ENCODE measurements at regions not wholly inside any gene's neighbourhood (a gene's known extent, or its start where the extent isn't known, plus 50 kb on each side); places are given as distances from the start of the nearest gene placed in this dataset.

DNA sequence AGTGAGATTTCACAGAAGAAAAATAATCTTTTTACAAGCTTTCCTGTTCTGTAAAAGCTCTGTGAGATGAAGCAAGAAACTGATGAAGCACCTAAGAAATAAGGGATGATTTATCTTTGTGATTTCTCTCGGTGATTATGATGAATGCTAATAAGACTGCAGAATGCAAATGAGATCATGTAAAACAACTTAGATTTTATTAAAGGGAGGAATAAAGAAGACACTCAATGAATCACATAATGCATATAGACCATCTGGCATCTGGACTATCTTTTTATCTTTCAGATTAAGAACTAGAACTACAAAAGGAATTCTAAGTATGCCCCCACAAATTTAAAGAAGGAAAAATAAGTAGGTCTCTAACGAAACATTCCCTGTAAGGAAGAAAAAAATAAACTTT lies 361.5 kb upstream of the OPRM1 start:
- TF ChIP-seq, protein P1, sequence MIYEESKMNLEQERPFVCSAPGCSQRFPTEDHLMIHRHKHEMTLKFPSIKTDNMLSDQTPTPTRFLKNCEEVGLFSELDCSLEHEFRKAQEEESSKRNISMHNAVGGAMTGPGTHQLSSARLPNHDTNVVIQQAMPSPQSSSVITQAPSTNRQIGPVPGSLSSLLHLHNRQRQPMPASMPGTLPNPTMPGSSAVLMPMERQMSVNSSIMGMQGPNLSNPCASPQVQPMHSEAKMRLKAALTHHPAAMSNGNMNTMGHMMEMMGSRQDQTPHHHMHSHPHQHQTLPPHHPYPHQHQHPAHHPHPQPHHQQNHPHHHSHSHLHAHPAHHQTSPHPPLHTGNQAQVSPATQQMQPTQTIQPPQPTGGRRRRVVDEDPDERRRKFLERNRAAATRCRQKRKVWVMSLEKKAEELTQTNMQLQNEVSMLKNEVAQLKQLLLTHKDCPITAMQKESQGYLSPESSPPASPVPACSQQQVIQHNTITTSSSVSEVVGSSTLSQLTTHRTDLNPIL (CRISPR knock-in tag; IDR thresholded peaks at IDR 0.05; ENCODE audit: low read depth): peak; percentile 99
- TF ChIP-seq OSR1 (CRISPR knock-in tag; IDR thresholded peaks at IDR 0.05) (no peak), ISL1 (CRISPR knock-in tag; IDR thresholded peaks at IDR 0.05) (peak; percentile 100), ESRRG (CRISPR knock-in tag; IDR thresholded peaks at IDR 0.05) (peak; percentile 97), SNAI2 (CRISPR knock-in tag; IDR thresholded peaks at IDR 0.05) (no peak), ZFP30 (CRISPR knock-in tag; IDR thresholded peaks at IDR 0.05) (0 out of 2 replicates have a peak, but pooled peaks have one; percentile 34), ZFP3 (CRISPR knock-in tag; IDR thresholded peaks at IDR 0.05) (0 out of 2 replicates have a peak, but pooled peaks have one; percentile 32), GLIS3 (CRISPR knock-in tag; IDR thresholded peaks at IDR 0.05) (peak; percentile 79; the same call in 1 of the 2 replicates), ZNF70 (CRISPR knock-in tag; IDR thresholded peaks at IDR 0.05) (no peak), ZC3H10 (CRISPR knock-in tag; IDR thresholded peaks at IDR 0.05) (peak; percentile 93), ZNF8 (CRISPR knock-in tag; IDR thresholded peaks at IDR 0.05) (peak; percentile 34; the same call in 1 of the 2 replicates), ZNF565 (CRISPR knock-in tag; conservative IDR thresholded peaks at IDR 0.05; ENCODE audit: low read depth) (0 out of 2 replicates have a peak, but pooled peaks have one; percentile 14), TCF4 (CRISPR knock-in tag; IDR thresholded peaks at IDR 0.05; ENCODE audit: borderline replicate concordance) (peak; percentile 62), ARNTL (CRISPR knock-in tag; IDR thresholded peaks at IDR 0.05; ENCODE audit: borderline replicate concordance, low read depth) (no peak), TOX (CRISPR knock-in tag; IDR thresholded peaks at IDR 0.05; ENCODE audit: borderline replicate concordance) (peak; percentile 69; the same call in 1 of the 2 replicates)
- TF ChIP-seq, protein P2, sequence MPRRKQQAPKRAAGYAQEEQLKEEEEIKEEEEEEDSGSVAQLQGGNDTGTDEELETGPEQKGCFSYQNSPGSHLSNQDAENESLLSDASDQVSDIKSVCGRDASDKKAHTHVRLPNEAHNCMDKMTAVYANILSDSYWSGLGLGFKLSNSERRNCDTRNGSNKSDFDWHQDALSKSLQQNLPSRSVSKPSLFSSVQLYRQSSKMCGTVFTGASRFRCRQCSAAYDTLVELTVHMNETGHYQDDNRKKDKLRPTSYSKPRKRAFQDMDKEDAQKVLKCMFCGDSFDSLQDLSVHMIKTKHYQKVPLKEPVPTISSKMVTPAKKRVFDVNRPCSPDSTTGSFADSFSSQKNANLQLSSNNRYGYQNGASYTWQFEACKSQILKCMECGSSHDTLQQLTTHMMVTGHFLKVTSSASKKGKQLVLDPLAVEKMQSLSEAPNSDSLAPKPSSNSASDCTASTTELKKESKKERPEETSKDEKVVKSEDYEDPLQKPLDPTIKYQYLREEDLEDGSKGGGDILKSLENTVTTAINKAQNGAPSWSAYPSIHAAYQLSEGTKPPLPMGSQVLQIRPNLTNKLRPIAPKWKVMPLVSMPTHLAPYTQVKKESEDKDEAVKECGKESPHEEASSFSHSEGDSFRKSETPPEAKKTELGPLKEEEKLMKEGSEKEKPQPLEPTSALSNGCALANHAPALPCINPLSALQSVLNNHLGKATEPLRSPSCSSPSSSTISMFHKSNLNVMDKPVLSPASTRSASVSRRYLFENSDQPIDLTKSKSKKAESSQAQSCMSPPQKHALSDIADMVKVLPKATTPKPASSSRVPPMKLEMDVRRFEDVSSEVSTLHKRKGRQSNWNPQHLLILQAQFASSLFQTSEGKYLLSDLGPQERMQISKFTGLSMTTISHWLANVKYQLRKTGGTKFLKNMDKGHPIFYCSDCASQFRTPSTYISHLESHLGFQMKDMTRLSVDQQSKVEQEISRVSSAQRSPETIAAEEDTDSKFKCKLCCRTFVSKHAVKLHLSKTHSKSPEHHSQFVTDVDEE (CRISPR knock-in tag; IDR thresholded peaks at IDR 0.05): no peak
- TF ChIP-seq, protein P3, sequence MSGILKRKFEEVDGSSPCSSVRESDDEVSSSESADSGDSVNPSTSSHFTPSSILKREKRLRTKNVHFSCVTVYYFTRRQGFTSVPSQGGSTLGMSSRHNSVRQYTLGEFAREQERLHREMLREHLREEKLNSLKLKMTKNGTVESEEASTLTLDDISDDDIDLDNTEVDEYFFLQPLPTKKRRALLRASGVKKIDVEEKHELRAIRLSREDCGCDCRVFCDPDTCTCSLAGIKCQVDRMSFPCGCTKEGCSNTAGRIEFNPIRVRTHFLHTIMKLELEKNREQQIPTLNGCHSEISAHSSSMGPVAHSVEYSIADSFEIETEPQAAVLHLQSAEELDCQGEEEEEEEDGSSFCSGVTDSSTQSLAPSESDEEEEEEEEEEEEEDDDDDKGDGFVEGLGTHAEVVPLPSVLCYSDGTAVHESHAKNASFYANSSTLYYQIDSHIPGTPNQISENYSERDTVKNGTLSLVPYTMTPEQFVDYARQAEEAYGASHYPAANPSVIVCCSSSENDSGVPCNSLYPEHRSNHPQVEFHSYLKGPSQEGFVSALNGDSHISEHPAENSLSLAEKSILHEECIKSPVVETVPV (CRISPR knock-in tag; IDR thresholded peaks at IDR 0.05): peak; percentile 88
- TF ChIP-seq, protein P4, sequence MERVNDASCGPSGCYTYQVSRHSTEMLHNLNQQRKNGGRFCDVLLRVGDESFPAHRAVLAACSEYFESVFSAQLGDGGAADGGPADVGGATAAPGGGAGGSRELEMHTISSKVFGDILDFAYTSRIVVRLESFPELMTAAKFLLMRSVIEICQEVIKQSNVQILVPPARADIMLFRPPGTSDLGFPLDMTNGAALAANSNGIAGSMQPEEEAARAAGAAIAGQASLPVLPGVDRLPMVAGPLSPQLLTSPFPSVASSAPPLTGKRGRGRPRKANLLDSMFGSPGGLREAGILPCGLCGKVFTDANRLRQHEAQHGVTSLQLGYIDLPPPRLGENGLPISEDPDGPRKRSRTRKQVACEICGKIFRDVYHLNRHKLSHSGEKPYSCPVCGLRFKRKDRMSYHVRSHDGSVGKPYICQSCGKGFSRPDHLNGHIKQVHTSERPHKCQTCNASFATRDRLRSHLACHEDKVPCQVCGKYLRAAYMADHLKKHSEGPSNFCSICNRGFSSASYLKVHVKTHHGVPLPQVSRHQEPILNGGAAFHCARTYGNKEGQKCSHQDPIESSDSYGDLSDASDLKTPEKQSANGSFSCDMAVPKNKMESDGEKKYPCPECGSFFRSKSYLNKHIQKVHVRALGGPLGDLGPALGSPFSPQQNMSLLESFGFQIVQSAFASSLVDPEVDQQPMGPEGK (CRISPR knock-in tag; IDR thresholded peaks at IDR 0.05; ENCODE audit: borderline replicate concordance): peak; percentile 94
- TF ChIP-seq, protein P5, sequence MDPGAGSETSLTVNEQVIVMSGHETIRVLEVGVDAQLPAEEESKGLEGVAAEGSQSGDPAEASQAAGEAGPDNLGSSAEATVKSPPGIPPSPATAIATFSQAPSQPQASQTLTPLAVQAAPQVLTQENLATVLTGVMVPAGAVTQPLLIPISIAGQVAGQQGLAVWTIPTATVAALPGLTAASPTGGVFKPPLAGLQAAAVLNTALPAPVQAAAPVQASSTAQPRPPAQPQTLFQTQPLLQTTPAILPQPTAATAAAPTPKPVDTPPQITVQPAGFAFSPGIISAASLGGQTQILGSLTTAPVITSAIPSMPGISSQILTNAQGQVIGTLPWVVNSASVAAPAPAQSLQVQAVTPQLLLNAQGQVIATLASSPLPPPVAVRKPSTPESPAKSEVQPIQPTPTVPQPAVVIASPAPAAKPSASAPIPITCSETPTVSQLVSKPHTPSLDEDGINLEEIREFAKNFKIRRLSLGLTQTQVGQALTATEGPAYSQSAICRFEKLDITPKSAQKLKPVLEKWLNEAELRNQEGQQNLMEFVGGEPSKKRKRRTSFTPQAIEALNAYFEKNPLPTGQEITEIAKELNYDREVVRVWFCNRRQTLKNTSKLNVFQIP (CRISPR knock-in tag; IDR thresholded peaks at IDR 0.05; ENCODE audit: borderline replicate concordance, low read depth): peak; percentile 89; the same call in 1 of the 2 replicates
- peak; percentile 78 for ATAC-seq

DNA sequence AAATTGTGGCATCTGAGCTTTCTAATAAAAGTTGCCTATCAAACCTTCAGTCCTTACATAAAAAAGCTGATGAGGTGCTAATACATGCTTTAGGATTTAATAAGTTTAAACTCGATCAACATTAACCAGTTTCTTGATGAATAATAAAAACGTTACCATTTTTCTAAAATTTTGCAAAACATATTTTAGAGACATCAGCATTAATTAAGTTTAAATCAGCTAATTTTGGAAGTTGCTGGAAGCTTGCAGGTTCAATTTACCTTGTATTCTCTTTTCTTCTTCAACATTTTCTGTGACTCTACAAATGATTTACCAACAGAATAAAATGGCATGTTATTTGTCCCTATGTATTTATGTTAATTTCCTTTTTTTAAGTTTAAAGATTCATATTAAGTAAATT lies 365.3 kb upstream of the OPRM1 start:
- no peak for ATAC-seq
- TF ChIP-seq ISL1 (CRISPR knock-in tag; IDR thresholded peaks at IDR 0.05) (no peak), ZFP3 (CRISPR knock-in tag; IDR thresholded peaks at IDR 0.05) (no peak), ZNF70 (CRISPR knock-in tag; IDR thresholded peaks at IDR 0.05) (no peak), ZNF8 (CRISPR knock-in tag; IDR thresholded peaks at IDR 0.05) (no peak), TCF4 (CRISPR knock-in tag; IDR thresholded peaks at IDR 0.05; ENCODE audit: borderline replicate concordance) (no peak), GLIS3 (CRISPR knock-in tag; IDR thresholded peaks at IDR 0.05) (no peak), PPARA (CRISPR knock-in tag; IDR thresholded peaks at IDR 0.05; ENCODE audit: borderline replicate concordance) (no peak), OSR1 (CRISPR knock-in tag; IDR thresholded peaks at IDR 0.05) (no peak), TOX (CRISPR knock-in tag; IDR thresholded peaks at IDR 0.05; ENCODE audit: borderline replicate concordance) (no peak), ESRRG (CRISPR knock-in tag; IDR thresholded peaks at IDR 0.05) (no peak), CSDC2 (CRISPR knock-in tag; IDR thresholded peaks at IDR 0.05) (no peak)
- TF ChIP-seq, protein P4 (CRISPR knock-in tag; IDR thresholded peaks at IDR 0.05; ENCODE audit: borderline replicate concordance): no peak
